Right atrium auricular region (tissue), 2 donors: ENCODE measurements at regions not wholly inside any gene's neighbourhood (a gene's known extent, or its start where the extent isn't known, plus 50 kb on each side); places are given as distances from the start of the nearest gene placed in this dataset.

Experiments used
- DNase-seq: peaks from one replicate; pipeline ENCODE4 v3.0.0-alpha.2; 2019; ENCODE audit warnings: low spot score
- H3K27ac ChIP-seq, 2 donors: fragments of 200-600 bp; sonication (generic); 1 replicate in 1 of 2; 2 replicates in 1 of 2; pipeline ENCODE4 v1.5.1; 2016 to 2019
- H3K27me3 ChIP-seq, 2 donors: fragments of 200-600 bp; sonication (generic); one replicate each; pipeline versions ENCODE4 v1.5.1 to v1.6.0; 2017 to 2019
- H3K36me3 ChIP-seq: fragments of 200-600 bp; sonication (generic); one replicate; pipeline ENCODE4 v1.5.1; 2016
- H3K4me1 ChIP-seq, 2 donors: fragments of 200-600 bp; sonication (generic); one replicate each; pipeline versions ENCODE4 v1.5.1 to v1.6.0; 2017 to 2019
- H3K4me3 ChIP-seq, 2 donors: fragments of 200-600 bp; sonication (generic); 1 replicate in 1 of 2; 2 replicates in 1 of 2; pipeline ENCODE4 v1.5.1; 2017 to 2019; ENCODE audit warnings: mild to moderate bottlenecking in 1 of 2, moderate library complexity in 1 of 2
- H3K9me3 ChIP-seq, 2 donors: fragments of 200-600 bp; sonication (generic); one replicate each; pipeline ENCODE4 v1.5.1; 2019
- TF ChIP-seq, protein P1 (sequence below), 2 donors: fragments of 200-600 bp; sonication (generic); IDR thresholded peaks; one replicate each; pipeline ENCODE4 v1.5.1; 2019; ENCODE audit warnings: antibody characterized with exemption in 2 of 2

DNA sequence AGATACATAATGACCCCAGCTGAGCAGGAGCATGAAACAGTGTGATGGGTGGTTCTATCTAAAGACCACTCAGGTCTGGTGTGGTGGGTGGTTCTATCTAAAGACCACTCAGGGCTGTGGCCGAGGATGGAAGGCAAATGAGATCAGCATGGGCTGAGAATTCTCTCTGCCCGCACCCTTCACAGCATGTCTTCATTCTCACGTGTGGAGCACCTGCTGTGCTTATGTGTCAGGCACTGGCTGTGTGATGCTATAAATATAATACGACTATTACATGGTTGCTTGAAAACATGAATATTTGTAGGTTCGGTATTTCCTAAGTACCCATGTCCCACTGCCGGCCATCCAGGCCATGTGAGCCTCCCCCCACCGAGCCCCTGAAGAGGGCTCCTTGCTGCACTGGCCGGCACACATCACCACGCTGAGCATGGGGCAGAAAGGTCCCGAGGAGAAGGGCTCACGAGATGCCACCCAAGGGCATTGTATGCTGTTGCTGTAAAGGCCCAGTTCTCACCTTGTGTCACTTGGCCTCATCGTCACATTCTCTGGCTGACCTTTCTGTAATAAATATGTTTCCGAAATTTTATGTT, 810.2 kb downstream of the UQCRFS1 start:
- no peaks in the 10 kb centered on the region for H3K27me3 ChIP-seq
- no peak overlapping the region for H3K4me3 ChIP-seq
- H3K9me3 ChIP-seq: no peaks in the 10 kb centered on the region
- no peaks in the 10 kb centered on the region for H3K4me1 ChIP-seq
- TF ChIP-seq, protein P1, sequence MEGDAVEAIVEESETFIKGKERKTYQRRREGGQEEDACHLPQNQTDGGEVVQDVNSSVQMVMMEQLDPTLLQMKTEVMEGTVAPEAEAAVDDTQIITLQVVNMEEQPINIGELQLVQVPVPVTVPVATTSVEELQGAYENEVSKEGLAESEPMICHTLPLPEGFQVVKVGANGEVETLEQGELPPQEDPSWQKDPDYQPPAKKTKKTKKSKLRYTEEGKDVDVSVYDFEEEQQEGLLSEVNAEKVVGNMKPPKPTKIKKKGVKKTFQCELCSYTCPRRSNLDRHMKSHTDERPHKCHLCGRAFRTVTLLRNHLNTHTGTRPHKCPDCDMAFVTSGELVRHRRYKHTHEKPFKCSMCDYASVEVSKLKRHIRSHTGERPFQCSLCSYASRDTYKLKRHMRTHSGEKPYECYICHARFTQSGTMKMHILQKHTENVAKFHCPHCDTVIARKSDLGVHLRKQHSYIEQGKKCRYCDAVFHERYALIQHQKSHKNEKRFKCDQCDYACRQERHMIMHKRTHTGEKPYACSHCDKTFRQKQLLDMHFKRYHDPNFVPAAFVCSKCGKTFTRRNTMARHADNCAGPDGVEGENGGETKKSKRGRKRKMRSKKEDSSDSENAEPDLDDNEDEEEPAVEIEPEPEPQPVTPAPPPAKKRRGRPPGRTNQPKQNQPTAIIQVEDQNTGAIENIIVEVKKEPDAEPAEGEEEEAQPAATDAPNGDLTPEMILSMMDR (IDR thresholded peaks at IDR 0.05): no peak
- H3K27ac ChIP-seq: no peak overlapping the region
- DNase-seq: peak; percentile 13
- no peaks in the 10 kb centered on the region for H3K36me3 ChIP-seq

DNA sequence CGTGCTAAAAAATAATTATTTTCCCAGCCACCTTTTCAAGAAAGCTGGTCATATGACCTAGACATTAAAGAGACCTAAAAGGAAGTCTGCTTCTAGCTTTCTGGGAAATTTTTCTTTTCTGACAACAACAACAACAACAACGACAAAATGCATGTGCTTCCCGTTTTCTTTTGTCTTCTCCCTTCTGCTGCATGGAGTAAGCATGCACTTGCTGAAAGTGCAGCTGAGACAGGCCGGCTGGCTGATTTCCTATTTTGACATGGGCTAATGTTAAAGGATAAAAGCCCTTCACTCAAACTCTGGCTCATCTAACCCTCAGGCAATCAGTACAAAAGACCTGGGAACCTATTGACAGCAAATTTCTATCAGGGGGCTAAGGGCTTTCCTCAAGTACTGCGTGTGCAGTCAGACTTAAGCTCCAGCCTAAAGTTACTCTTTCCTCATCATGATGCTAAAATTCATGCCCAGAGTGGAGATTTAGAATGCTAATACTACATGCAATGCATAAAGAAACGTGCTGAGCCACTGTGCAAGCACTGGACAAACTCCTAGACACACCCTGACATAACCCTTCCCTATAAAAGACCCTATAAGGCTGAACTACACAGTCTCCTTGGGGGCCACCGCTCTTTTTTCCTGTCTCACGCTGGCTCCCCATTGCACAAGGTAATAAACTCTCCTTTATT, 811.1 kb downstream of the UQCRFS1 start:
- Histone ChIP-seq H3K27me3 (no peaks in the 10 kb centered on the region), H3K27ac (no peak overlapping the region), H3K4me1 (no peaks in the 10 kb centered on the region), H3K9me3 (no peaks in the 10 kb centered on the region), H3K36me3 (no peaks in the 10 kb centered on the region), H3K4me3 (no peak overlapping the region)
- peak; percentile 23 for DNase-seq
- TF ChIP-seq, protein P1 (IDR thresholded peaks at IDR 0.05): no peak

DNA sequence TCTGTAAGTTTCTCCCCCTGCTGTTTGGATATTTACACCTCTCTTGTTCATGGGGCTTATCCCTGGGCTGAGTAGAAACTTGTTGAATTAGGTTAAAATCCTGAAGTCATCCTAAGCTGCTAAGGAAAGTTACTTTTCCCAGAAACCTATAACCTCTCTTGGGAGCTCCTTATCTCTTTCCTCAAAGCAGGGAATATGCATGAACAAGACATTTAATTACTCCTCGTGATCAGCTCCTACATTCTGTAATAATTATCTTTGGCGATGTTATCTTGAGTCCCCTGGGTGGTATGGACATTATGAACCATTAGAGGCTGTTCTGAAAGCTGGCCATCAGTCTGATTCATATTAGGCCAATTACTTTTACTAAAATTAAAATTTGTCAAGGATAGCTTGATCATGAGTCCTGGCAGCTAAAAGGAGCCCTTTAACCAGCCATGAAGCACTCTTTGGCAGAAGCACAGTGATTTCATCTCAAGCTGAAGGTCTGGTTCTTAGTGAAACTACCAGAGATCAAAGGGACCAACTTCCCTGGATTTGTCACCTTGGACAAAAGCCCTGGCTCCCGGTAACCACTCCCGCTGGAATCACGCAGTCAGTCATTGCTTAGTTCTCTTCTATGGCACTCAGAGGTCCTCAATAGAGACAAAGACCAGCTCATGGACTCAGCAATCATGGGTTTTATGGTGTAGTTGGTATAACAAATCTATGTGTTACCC, 811.8 kb downstream of the UQCRFS1 start:
- Histone ChIP-seq H3K27me3 (no peaks in the 10 kb centered on the region), H3K4me1 (no peaks in the 10 kb centered on the region), H3K9me3 (no peaks in the 10 kb centered on the region), H3K36me3 (no peaks in the 10 kb centered on the region), H3K4me3 (no peak overlapping the region), H3K27ac (no peak overlapping the region)
- DNase-seq: no peak
- TF ChIP-seq, protein P1 (IDR thresholded peaks at IDR 0.05): no peak

DNA sequence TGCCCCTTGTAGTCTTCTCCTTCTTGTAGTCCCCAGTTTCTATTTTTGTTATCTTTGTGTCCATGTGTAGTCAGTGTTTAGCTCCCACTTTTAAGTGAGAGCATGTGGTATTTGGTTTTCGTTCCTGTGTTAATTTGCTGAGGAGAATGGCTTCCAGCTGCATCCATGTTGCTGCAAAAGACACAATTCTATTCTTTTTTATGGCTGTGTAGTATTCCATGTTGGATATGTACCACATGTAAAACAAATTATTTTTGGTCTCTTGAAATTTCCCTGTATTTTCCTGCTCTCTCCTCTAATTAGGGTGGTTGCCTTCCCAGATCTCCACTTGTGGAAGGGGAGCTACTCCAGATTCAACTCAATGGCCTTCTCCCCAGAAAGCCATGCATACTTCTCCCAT, 813.8 kb downstream of the UQCRFS1 start:
- H3K4me3 ChIP-seq: no peak overlapping the region
- TF ChIP-seq, protein P1 (IDR thresholded peaks at IDR 0.05): no peak
- no peaks in the 10 kb centered on the region for H3K4me1 ChIP-seq
- H3K27me3 ChIP-seq: no peaks in the 10 kb centered on the region
- no peak overlapping the region for H3K27ac ChIP-seq
- no peak for DNase-seq
- no peaks in the 10 kb centered on the region for H3K9me3 ChIP-seq
- H3K36me3 ChIP-seq: no peaks in the 10 kb centered on the region

DNA sequence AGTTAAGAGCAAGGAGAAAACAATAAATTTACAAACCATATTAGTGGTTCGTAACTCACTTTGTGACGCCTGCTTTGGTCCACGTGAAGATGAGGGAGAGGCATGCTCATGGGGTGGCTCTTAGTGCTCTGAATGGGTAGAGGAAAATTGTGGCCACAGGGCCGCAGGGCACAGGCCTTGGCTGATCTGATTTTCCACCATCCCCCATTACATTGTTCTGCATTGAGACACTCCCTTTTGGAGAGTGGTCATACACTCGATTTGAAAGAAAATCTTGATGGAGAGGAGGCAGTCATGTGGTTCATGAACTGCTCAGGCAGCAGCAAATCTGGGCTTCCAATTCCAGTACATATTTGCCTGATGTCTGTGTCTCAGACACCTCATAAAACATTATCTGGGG, 815.2 kb downstream of the UQCRFS1 start:
- Histone ChIP-seq H3K36me3 (no peaks in the 10 kb centered on the region), H3K4me1 (no peaks in the 10 kb centered on the region), H3K9me3 (no peaks in the 10 kb centered on the region), H3K4me3 (no peak overlapping the region), H3K27me3 (no peaks in the 10 kb centered on the region), H3K27ac (no peak overlapping the region)
- no peak for DNase-seq
- TF ChIP-seq, protein P1 (IDR thresholded peaks at IDR 0.05): no peak
